ENCODE measurements at regions not wholly inside any gene's neighbourhood (a gene's known extent, or its start where the extent isn't known, plus 50 kb on each side); places are given as distances from the start of the nearest gene placed in this dataset.

DNA sequence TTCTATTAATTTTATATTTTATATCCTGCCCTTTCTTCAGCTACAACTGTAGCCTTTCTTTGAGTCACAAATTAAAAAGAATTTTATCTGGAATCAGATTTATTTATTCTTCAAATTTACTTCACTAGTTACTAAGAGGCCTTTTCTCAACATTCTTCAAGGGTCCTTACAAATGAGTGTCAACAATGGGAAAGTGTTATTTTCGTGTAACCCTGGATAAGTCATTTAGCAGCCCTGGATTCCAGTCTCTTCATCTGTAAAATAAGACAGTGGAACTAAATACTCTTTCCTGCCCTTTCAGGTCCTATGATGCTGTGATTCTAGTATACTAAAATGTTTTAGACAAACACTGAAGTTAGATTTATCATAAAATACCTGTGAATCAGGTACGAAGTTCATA lies 397.0 kb downstream of the KLF12 start:
- DNase-seq = no peak

DNA sequence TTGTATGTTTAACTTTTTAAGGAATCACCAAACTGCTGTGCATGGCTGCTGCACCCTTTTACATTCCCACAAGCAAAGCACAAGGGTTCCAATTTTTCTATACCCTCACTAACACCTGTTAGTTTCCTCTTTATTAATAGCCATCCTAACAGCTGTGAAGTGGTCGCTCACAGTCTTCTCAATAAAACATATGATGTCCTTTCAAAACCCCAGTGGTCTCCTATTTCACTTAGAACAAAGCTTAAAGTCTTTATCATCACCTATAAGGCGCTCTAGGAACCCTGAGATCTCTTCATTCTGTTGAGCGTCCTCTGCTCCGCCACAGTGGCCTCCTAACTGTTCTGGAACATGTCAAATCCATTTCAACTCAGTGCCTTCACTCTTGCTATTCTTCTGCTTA lies 400.5 kb downstream of the KLF12 start:
- no peak for DNase-seq

DNA sequence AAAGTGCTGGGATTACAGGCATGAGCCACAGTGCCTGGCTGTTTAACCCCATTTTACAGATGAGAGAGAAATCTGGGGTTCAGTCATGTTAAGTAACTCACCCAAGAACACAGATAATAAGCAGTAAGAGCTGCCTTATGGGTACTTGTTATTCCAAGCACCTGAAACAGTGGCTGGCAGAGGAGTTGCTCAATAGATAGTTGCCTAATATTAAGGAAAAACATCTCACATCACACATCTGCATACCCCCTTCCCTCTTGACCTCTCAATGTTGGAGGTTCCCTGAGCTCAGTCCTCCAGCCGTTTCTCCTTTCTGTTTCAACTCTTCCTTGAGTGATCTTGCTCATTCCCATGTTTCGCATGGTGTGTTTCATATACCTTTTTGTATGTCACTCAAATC lies 401.9 kb downstream of the KLF12 start:
- no peak for DNase-seq

DNA sequence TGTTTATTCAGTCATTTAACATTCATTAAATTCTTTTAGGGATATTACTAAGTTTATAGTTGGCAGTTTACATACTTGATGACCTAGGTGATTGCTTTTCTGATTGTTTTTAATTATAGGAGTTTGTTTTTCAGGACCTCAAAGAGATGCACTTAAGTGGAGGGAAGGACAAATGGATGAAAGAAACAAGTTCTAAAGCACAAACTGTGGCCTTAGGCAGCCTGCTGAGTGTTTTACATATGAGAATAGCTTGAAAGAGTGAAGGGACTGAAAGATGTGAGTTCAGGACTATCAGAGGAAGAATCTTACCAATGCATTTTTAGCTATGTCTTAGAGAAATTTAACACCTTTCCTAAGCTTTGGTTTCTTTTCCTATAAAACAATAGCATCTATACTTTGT lies 402.6 kb downstream of the KLF12 start:
- no peak for DNase-seq

DNA sequence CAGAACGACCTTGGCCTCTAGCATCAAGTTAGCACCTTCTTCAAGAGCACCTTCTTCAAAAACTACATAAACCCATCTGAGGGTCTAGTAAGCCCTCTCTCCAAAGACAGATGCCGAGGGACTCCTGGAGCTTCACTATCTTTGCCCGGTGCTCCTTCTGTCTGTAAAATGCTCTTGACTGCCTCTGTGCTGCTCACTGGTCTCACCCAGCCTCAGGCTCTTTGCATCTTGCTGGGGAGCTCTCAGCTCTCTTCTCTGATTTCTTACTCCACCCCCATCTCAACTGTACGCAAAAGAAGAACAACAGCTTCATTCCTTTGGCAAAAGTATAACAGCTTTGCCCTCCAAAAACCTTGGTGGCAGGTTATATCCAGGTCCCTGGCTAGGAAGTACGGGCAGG lies 404.2 kb downstream of the KLF12 start:
- no peak for DNase-seq

DNA sequence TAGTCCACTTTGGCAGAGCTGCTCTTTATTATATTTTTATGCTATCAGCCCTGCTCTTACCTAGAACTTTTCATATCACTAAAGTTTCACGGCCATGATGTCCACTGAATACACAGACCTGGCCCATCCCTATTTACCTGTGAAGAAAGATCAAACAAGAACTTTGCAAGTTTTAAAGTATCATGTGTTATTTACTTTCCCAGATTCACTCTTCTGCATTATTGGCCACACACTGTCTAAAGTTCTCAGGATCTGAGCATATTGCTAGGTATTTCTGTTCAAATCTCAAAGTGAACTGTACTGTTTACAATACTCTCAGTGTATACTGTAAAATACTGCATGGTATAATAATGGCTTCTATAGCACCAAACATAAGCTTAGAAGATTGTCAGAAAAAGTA lies 405.2 kb downstream of the KLF12 start:
- no peak for DNase-seq

DNA sequence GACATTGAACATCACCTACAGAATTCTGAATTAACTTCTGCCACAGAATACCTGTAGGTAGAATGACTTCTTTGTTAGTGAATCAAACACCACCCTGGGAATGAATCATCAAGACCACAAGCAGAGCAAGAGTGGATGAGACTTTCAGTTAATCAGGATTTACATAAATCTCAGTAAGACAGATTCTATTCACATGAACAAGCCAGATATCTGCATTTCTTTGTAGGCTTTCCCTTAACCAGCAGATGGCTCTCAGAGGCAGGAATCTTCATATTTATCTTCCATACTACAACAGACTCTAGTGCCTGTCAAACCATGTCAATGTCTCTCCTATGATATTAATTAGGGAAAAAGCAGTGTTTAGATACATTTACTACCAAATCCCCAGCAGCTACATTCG lies 412.1 kb downstream of the KLF12 start:
- no peak for DNase-seq

DNA sequence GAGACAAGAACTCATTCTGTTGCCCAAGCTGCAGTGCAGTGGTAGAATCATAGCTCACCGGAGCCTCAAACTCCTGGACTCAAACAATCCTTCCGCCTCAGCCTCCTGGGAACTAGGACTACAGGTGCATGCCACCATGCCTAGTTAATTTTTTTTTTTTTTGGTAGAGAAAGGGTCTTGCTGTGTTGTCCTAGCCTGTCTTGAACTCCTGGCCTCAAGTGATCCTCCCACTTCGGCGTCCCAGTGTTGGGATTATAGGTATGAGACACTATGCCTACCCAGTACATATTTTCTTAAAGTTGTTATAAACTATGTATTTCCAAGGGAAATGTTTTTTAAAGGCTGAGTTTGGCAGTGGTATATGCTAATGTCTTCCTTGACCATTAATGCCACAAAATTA lies 412.6 kb downstream of the KLF12 start:
- no peak for DNase-seq

DNA sequence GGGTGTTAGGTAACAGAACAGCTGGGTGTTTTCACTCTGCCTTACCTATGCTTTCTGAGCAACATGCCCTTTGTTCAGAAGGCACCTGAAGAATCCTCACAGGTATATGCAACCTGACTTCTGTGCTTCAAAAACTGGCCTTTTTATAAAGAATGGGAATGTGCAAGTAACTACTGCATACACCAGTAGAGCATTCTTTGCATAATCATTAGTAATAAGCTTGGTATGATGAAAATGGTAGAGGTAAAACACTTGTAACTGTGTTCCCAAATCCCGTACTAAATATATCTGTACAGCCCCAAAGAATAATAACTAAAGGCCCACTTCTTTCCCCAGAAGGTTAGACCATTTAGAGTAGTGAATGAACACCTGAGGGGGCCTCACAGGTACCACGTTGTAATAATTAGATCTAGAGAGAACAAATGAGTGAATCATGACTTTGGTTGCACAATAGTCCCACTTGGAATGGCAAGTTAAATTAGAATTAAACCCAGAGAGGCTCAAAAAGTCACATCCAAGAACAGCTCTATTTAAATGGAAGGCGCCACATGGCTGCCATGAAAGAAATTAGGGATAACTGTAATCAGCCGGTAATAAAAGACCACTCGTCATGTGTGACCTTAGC lies 413.9 kb downstream of the KLF12 start:
- DNase-seq = no peak

DNA sequence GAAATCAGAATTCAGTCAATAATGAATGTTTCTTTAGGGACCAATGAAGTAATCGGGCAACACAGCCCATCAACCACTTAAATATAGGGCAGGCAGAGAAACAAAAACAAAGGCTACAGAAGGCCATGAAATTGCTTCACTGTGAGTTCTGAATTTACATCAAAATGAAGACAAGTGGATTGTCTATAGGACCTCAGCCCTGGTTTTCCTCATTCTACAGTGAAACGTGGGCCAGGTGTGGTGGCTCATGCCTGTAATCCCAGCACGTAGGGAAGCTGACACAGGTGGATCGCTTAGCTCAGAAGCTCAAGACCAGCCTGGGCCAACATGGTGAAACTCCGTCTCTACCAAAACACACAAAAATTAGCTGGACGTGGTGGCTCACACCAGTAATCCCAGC lies 416.0 kb downstream of the KLF12 start:
- DNase-seq = no peak

DNA sequence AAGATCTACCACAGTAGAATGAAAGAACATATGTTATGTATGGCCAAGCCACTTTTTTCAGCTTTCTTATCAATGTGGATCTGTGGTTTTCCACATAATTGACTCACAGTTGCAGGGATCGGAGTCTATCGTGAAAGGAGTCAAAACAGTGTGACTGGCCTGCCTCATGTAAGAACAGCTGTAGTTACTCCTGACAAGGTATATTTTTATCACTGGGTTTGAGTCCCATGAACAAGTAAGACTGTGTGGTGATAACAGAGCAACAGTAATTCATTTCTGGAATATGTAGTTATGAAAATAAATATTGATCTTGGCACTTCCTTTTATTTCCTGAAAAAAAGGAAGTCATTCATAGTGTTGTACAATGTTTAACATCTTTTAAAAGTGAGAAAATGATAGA lies 416.6 kb downstream of the KLF12 start:
- DNase-seq = no peak

DNA sequence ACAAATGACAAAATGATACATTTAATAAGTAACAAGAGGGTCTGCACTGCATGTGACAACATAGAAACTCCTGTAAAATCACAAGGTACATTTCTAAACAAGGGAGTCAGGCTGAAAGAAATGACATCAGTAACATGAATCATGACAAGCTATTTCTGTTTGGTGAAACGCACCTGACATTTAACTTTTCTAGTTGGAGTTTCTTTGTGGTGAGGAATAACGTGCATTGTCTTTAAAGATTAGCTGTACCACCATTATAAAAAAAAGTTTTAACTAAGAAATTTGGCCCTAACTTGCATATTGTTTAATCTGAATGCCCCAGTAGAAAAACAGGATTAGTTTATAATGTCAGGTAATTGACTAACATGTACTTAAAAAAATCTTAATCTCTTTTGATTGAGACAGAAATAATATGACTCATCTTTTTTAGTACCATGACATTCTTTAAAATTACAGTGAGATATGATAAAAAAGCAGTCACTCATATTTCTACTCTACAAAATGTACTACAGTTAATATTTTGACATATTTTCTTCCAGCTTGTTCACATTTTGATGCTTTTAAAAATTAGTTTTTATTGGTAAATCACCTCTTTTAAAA lies 418.2 kb downstream of the KLF12 start:
- no peak for DNase-seq

DNA sequence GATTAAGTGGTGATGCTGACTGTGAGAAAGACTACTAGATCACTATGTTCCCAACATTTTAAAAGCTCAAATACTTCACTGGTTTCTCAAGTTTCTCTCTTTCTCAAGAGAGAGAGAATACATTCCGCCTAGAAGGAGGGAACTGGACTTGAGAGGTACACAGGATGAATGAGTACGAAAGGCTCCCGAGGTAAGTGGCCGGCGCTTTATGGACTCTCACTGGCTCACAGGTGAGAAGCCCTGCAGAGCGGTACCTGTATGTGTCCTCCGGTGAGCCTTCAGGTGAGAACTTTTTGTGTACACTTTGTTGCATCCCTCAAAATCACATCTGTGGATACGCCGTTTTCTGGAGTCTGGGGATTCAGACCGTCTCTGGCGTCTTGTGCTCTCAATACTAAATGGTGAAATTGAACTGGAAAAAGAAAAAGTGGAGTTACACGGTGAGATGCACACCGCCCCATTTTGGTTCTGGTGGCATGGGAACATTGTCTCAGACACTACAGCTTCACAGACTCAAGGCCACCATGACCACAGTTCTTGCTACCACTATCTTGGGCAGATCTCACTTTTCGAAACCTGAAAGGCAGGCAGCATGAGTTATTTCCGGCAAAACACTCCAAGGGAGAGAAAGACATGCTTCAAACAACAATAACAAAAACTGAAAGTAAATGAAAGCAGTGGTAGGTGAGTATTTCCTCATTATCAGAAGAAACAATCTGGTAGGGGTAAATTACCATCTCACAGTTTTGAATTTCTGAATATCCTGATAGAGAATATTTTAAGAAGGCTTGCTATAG lies 418.9 kb downstream of the KLF12 start:
- no peak for DNase-seq

DNA sequence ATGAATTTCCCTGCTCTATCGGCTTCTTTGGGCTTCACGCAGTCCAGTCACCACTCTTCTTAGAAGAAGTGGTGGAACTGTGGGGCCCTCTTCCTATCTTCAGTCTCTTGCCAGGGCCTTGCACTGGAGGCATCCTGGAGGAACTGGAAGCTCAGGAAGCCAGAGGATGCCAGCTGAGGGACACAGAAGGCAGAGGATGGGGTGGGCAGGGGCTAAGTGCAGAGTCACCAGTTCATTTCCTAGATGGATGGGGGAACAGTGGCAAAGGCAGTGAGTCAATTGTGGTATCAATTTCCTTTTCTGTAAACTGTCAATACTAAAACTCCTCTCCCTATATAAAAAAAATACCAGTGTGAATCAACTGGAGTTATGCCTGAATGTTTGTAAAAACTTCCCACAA lies 419.7 kb downstream of the KLF12 start:
- DNase-seq = no peak

DNA sequence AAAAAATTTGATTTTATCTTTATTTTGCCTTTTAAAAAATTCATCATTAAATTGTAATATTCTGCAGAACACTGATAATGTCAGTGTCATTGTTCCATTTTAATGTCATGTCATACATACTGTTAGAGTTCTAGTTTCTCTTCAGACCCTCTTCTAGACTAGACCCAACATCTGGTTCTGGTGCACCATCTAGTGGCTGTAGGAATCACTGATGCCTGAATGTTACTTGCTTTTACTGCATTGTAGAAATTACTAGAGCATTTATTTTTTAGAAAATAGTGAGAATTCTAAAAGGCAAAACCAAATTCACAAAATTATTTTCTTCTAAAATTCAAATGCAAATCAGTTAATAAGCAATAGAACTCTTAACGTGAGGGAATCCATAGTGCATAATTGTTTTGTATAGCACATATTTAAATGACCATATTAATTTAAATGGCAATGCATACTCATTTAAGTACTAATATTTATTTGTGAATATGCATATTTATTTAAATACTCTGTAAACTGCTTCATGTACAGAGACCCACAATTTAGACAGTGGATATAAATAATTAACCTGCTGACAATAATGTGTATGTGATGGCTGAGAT lies 425.7 kb downstream of the KLF12 start:
- DNase-seq = peak; percentile 78

DNA sequence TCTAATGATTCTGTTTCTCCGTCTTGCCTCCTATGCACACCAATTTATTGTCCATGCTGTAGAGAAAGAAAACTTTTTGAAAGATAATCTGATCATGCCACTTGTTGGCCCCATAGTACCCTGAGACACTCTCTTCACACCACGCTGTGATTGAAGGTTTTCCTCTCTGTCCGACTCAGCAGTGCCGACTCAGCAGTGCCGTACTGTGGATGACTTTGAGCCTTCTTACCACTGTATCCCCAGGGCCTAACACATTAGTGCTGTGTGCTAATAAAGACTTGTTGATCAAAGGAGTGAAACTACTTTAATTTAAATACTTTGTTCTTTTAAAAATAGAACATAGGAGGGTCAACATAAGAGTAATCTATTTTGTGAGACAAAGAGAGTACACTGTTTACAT lies 429.6 kb downstream of the KLF12 start:
- DNase-seq = no peak

DNA sequence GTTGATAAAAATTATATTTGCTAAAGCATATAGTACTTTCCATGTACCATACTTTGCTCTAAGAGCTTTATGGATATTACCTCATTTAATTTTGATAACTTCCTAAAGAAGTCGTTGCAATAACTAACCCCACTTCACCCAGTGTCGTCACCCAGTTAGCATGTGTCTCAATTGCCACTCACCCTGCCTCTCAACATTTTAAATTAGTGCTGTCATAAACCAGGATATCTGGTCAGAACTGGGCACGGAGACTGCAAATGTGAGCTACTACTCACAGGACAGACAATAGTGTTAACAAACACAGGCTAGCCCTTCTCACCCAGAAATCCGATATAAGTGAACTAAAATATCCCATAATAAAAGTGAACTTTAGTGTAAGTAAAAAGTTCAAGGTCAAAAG lies 430.6 kb downstream of the KLF12 start:
- DNase-seq = no peak

DNA sequence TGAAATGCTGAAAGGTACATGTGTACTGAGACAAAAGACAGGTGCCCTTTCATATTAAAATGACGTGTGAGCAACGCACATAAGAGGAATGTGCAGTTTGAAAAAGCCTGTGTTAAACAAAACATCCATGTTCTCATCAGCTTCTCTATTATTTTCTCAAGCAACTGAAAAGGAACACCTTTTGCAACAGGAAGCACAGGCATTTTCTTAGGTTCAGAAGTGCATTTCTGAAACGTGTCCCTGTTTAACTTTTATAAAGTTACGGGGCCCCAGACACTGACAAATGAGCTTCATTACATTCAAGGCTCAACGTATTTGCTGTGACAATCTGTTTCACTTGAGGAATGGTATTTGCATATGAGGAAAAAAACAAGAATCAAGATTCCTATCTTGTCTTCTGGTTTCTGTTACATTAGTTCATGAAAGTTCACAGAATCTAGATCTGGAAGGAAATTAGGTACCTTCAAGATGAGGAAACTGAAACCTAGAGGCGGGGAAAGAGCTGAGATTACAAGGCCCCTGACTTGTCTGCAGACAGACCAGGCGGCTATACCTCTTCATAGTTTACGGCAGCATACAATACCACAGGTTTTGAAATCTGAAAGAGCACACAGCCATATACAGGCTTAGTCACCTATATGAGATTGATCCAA lies 431.7 kb downstream of the KLF12 start:
- DNase-seq = no peak

DNA sequence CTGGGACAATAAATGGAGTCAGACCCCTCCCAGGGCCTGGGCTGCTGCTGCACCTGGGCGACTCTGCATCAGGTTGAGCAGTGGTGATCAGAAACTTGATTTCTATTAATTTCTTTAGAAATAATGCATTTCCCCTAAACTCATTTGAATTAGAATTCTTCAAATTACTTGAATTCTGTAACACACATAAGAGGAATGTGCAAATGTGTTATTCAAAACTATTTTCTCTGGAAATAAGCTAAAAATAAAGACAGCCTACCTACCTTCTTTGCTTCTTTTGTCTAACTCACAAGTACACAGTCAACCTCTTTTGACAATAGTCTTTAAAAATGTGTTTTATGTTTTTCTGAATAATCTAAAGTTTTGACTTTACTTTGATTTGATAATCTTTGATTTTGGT lies 433.0 kb downstream of the KLF12 start:
- DNase-seq = no peak

DNA sequence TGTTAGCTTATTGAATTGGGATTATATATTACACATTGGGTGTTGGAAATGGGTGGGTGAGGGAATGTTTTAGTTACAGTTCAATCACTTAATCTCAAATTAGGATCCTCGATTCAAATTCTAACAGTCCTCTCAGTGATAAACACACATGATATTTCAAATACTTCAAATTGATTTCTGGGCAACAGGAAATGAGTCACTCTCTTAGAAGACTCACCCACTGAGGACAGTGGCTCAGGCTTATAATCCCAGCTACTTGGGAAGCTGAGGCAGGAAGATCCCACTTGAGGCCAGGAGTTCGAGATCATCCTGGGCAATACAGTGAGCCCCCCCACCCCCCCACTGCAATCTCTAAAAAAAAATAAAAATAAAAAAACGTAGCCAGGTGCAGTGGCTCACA lies 435.3 kb downstream of the KLF12 start:
- no peak for DNase-seq

DNA sequence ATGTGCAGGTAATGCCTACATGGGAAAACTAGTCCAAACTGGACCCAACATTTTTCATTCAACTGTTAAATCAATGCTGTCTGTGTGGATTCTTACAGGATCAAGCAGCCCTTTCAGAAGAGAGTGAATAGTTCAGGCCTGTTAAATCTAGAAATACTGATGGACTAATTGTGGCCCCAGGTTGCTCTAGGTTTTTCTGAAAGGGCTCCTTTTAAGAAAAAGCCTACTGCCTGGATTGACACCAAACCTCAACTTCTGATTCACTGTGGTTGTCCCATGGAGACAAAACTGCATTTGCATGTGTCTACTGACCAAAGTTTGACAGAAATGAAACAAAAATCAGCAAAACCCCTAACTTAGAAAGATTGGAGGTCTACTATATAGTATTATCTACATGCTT lies 437.0 kb downstream of the KLF12 start:
- no peak for DNase-seq

DNA sequence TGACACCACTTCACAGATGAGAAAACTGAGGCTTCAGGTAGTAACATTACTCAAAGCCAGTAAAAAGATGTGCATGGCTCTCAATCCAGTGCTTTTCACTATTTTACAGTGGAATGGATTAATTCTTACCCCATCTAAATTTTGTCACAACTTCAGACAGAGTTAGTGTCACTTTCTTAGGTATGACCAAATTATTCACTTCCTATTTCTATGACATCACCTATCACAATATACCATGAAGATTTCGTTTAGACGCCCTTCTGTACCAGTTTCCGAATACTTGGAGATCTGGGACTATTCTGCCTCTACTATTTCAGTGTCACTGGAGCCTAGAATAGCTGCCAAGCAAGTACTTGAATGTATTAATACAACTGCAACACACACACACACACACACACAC lies 437.5 kb downstream of the KLF12 start:
- no peak for DNase-seq

DNA sequence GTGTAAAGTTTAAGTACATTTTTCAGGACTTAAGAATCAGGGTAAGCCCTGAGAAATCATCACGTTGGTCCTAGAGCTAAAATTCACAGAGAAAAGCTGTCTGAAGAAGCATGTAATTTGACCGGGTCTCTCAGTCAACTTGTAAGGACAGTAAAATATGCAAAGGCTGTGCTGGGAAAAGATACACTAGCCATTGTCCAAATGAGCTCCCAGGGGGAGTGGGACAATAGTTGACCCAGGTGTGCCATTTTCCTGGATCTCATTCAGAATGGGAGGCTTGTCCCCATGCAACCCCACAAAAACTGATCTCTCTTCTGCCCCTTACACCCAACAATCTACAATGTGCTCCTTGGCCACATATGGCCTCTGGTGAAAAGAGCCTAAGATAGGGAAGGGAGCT lies 437.9 kb downstream of the KLF12 start:
- DNase-seq = no peak

DNA sequence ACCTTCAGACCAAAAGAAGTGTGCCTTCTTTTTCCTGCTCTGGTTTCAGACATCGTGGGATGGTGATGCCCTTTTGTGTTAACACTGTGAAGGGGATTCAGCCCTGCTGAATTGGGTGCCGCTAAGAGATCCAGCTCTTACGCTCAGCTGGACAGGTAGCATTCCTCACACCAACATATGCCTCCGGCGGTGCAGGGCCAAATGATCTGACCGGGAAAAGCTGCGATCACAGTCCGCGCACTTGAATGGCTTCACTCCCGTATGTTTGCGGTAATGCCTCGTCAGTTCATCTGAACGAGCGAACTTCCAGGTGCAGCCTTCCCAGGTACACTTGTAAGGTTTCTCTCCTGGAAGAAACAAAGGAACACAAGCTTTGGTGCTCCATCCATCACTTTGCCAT lies 438.9 kb downstream of the KLF12 start:
- no peak for DNase-seq
